Activated T-helper 1 cell treated with anti-CD3 and anti-CD28 coated beads, Interleukin-2, amount 50 U/mL, for 16 hours (primary cell): ENCODE measurements at regions not wholly inside any gene's neighbourhood (a gene's known extent, or its start where the extent isn't known, plus 50 kb on each side); places are given as distances from the start of the nearest gene placed in this dataset.
"Not testable (repeated sequence)": the region's sequence is repeated elsewhere in the genome, so short reads cannot be mapped to it uniquely, and the experiment has no call there.

Experiments
- DNase-seq, 2 donors: peaks; one replicate each; pipeline ENCODE4 v3.0.0-alpha.2; 2020; ENCODE audit warnings: low read depth in 1 of 2, low spot score in 1 of 2

DNA sequence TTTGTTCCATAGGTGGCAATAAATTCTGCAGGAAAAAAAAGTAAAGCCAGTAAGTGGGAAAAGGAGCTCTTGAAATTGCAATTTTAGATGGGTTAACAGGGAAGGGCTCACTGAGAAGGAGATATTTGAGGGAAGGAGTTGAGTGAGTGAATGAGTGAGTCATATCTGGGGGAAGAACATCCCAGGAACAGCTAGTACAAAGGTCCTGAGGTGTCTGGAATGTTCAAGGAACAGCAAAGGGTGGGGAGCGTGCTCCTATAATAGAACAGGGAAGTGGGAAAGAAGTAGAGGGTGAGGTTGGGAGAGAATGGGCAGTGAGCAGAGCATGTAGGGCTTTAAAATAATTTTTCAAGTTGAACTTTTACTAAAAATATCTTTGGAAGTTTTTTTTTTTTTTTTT lies 68.0 kb upstream of the PSME4 start:
- DNase-seq: no peak

- not testable (repeated sequence) for DNase-seq
Measured at GRCh38 chr2:54031288-54031687, 60.5 kb upstream of the PSME4 start.

- DNase-seq: no peak
Measured at GRCh38 chr2:54030806-54031205, 60.0 kb upstream of the PSME4 start.

- DNase-seq: no peak
Measured at GRCh38 chr2:54030396-54030741, 59.6 kb upstream of the PSME4 start.

GRCh38 chr2:54029721-54030395 lies 59.1 kb upstream of the PSME4 start:
- DNase-seq: no peak

GRCh38 chr2:54025463-54026075 lies 54.8 kb upstream of the PSME4 start:
- not testable (repeated sequence) for DNase-seq

- no peak for DNase-seq
Measured at GRCh38 chr2:54024576-54024975, 53.8 kb upstream of the PSME4 start.

DNA sequence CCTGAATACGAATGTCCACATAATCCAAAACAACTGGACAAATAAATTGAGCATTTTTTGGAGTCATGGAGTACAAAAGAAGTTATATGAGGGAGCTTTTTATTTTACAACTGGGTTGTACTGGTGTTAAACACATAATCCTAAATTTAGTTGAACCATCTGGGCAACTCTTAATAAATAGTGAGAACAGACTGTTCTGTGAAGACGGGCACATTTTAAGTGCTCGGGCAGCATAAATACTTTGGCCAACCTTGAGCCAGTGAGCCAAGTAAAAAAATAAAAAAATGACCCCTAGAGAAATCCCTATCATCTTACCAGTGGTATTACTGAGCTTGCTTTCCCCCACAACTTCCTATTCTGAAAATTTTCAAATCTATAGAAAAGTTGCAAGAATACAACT lies 50.9 kb upstream of the PSME4 start:
- no peak for DNase-seq

DNA sequence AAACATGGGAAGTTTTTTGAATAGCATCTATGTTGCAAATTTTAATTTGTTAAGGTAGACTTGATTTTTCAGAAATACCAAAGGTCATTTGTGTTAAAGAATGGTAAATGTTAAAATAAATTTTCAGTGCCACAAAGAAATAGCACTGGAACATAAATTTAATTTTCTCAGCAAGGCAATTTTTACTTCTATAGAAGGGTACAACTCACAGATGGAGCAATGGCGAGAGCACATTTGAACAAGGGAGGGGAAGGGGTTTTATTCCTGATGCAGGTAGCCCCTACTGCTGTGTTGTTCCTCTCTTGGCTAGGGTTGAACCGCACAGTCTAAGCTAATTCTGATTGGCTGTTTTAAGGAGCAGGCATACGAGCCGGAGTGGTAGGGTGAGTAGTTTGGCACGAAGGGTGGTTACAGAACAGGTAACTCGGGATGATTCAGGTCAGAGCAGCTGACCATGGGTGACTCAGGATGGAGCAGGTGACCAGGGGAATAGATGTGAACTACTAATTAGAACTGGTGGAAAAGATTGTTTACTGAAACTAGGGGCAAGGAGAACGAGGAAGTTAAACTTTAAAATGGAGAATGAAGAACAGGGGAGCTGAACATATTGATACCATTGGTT lies 50.1 kb upstream of the PSME4 start:
- no peak for DNase-seq
